ENCODE measurements at regions not wholly inside any gene's neighbourhood (a gene's known extent, or its start where the extent isn't known, plus 50 kb on each side); places are given as distances from the start of the nearest gene placed in this dataset.

GRCh38 chr6:3529721-3530120 lies 72.9 kb upstream of the SLC22A23 start:
- no peaks in the 10 kb centered on the region for H3K79me1 ChIP-seq (ENCODE audit: low read depth in 1 of 2, low read length in 2 of 2)
- no peak for ATAC-seq (ENCODE audit: low read depth)
- H3K4ac ChIP-seq (ENCODE audit: low read depth, low read length) = no peak overlapping the region
- H2BK120ac ChIP-seq (ENCODE audit: low read depth, low read length) = no peak overlapping the region
- no peak overlapping the region for H3K23ac ChIP-seq (ENCODE audit: low read depth, low read length)
- no peak for DNase-seq
- no peaks in the 10 kb centered on the region for H3K9me1 ChIP-seq (ENCODE audit: insufficient read depth, low read length)
- TF ChIP-seq SMC3 (IDR thresholded peaks at IDR 0.05; ENCODE audit: low read depth, low read length) = no peak
- BruUV-seq (replicated peaks) = no TSS peak
- ChIA-PET POLR2A (ENCODE audit: unreplicated experiment) (no interaction called here), CTCF (no interaction called here)
- in situ Hi-C loops (cut with MboI; ENCODE audit: low sequenced_read_pairs) = no loop called here
- no peaks in the 10 kb centered on the region for H4K20me1 ChIP-seq (ENCODE audit: insufficient read depth, low read length)
- no peak overlapping the region for H4K91ac ChIP-seq (ENCODE audit: insufficient read depth, low read depth, low read length)
- H3K4me2 ChIP-seq (ENCODE audit: low read depth, low read length) = no peak overlapping the region
- H2AK5ac ChIP-seq (ENCODE audit: low read depth, low read length) = no peak overlapping the region
- H3K56ac ChIP-seq (ENCODE audit: extremely low read depth, insufficient read depth, low read length) = no peak overlapping the region
- H3K18ac ChIP-seq (ENCODE audit: low read depth, low read length) = no peak overlapping the region
- no peak overlapping the region for H4K5ac ChIP-seq (ENCODE audit: low read depth, low read length)
- H3K9ac ChIP-seq (ENCODE audit: low read depth, low read length) = no peak overlapping the region
- no peak overlapping the region for H3K4me3 ChIP-seq (ENCODE audit: insufficient read depth, low read depth, low read length)
- H2AFZ ChIP-seq (replicated peaks; ENCODE audit: low read length, poor library complexity) = no peak overlapping the region
- no peak overlapping the region for H3K27ac ChIP-seq (ENCODE audit: insufficient read depth, low read length)
- H2BK15ac ChIP-seq (ENCODE audit: low read depth, low read length) = no peak overlapping the region
- intact Hi-C loops (cut with micrococcal nuclease) = no loop called here
- no peak overlapping the region for H2BK5ac ChIP-seq (ENCODE audit: low read depth, low read length, poor library complexity, severe bottlenecking)
- no peaks in the 10 kb centered on the region for H3K4me1 ChIP-seq (ENCODE audit: control insufficient read depth, insufficient read depth, low read length)
- H3K27me3 ChIP-seq (ENCODE audit: control insufficient read depth, insufficient read depth, low read length) = peaks cover 21% of the 10 kb centered on the region
- H4K8ac ChIP-seq (ENCODE audit: low read depth in 2 of 2, low read length in 2 of 2) = no peak overlapping the region
- dilution Hi-C loops (cut with HindIII; ENCODE audit: low sequenced_read_pairs, unreplicated experiment) = no loop called here
- WGBS, 2 experiments (ENCODE audit: extremely low coverage in 2 of 2, insufficient read length in 1 of 2) = no CpG with 5 or more reads among the region's 3 CpGs
- H3K9me3 ChIP-seq (ENCODE audit: control insufficient read depth, insufficient read depth, low read length) = no peaks in the 10 kb centered on the region; the same call in 1 of the 2 replicates
- H2AK9ac ChIP-seq (replicated peaks; ENCODE audit: low read depth, low read length, poor library complexity) = no peak overlapping the region
- H3K14ac ChIP-seq (replicated peaks; ENCODE audit: low read depth, low read length) = no peak overlapping the region
- no peak overlapping the region for H2BK20ac ChIP-seq (ENCODE audit: low read depth, low read length)
- H3K36me3 ChIP-seq (ENCODE audit: control insufficient read depth, insufficient read depth, low read length) = no peaks in the 10 kb centered on the region
